Mesothelial cell of epicardium (in vitro differentiated cells): ENCODE measurements at regions not wholly inside any gene's neighbourhood (a gene's known extent, or its start where the extent isn't known, plus 50 kb on each side); places are given as distances from the start of the nearest gene placed in this dataset.
"Not testable (repeated sequence)": the region's sequence is repeated elsewhere in the genome, so short reads cannot be mapped to it uniquely, and the experiment has no call there.

Experiments used
- DNase-seq, 2 experiments: peaks; one replicate each; pipeline ENCODE4 v3.0.0; 2021; ENCODE audit warnings: low spot score in 2 of 2; ENCODE audit not compliant: unreplicated experiment in 2 of 2
- H3K27ac Mint-ChIP-seq: 2 replicates; pipeline ENCODE4 v1.8.0; 2021; ENCODE audit warnings: mixed read lengths
- H3K27me3 Mint-ChIP-seq: 2 replicates; pipeline ENCODE4 v1.8.0; 2021; ENCODE audit warnings: low read depth, mixed read lengths
- H3K36me3 Mint-ChIP-seq: 2 replicates; pipeline ENCODE4 v1.8.0; 2021; ENCODE audit warnings: mixed read lengths
- H3K4me1 Mint-ChIP-seq: 2 replicates; pipeline ENCODE4 v1.8.0; 2021; ENCODE audit warnings: mixed read lengths
- H3K4me3 Mint-ChIP-seq: 2 replicates; pipeline ENCODE4 v1.8.0; 2021; ENCODE audit warnings: mild to moderate bottlenecking, moderate library complexity, mixed read lengths
- H3K9me3 Mint-ChIP-seq: 2 replicates; pipeline ENCODE4 v1.8.0; 2021; ENCODE audit warnings: mixed read lengths
- TF ChIP-seq, protein P1 (sequence below): fragments of 200-600 bp; sonication (generic); IDR thresholded peaks from one replicate; pipeline ENCODE4 v1.5.0; 2021; ENCODE audit warnings: antibody characterized with exemption; ENCODE audit not compliant: unreplicated experiment

DNA sequence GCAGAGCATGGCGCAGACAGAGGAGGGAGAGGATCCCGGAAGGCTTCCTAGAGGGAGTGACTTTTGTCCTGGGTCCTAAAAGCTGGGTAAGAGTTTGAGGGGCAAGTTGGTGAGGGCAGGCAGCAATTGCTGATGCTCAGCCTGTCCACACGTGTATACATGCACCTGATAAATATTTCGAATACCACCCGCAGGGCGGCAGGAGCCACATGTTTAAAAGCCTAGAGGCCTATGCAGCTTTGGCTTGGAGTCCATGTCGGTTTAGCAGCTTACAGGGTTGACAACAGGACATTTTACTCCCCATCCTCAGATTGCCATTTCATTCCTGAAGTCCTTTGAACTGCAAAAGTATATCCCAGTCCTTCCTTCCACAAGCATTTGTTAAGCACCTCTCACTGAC lies 99.1 kb downstream of the KATNIP start:
- Mint-ChIP-seq H3K36me3 (peaks cover 1% of the 10 kb centered on the region), H3K27me3 (no peaks in the 10 kb centered on the region), H3K27ac (peak overlapping the region; percentile 79), H3K4me3 (no peak overlapping the region), H3K9me3 (no peaks in the 10 kb centered on the region), H3K4me1 (peaks cover 35% of the 10 kb centered on the region)
- TF ChIP-seq, protein P1, sequence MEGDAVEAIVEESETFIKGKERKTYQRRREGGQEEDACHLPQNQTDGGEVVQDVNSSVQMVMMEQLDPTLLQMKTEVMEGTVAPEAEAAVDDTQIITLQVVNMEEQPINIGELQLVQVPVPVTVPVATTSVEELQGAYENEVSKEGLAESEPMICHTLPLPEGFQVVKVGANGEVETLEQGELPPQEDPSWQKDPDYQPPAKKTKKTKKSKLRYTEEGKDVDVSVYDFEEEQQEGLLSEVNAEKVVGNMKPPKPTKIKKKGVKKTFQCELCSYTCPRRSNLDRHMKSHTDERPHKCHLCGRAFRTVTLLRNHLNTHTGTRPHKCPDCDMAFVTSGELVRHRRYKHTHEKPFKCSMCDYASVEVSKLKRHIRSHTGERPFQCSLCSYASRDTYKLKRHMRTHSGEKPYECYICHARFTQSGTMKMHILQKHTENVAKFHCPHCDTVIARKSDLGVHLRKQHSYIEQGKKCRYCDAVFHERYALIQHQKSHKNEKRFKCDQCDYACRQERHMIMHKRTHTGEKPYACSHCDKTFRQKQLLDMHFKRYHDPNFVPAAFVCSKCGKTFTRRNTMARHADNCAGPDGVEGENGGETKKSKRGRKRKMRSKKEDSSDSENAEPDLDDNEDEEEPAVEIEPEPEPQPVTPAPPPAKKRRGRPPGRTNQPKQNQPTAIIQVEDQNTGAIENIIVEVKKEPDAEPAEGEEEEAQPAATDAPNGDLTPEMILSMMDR: no peak
- DNase-seq: no peak

- TF ChIP-seq, protein P1: no peak
- Mint-ChIP-seq H3K4me3 (no peak overlapping the region), H3K4me1 (peaks cover 31% of the 10 kb centered on the region), H3K27ac (peak overlapping the region; percentile 90), H3K9me3 (no peaks in the 10 kb centered on the region), H3K36me3 (peaks cover 1% of the 10 kb centered on the region), H3K27me3 (no peaks in the 10 kb centered on the region)
- DNase-seq: no peak
These were observed 100.2 kb downstream of the KATNIP start for GRCh38 chr16:27650073-27650701.

GRCh38 chr16:27651301-27651700 lies 101.4 kb downstream of the KATNIP start:
- H3K4me1 Mint-ChIP-seq: peaks cover 31% of the 10 kb centered on the region

DNA sequence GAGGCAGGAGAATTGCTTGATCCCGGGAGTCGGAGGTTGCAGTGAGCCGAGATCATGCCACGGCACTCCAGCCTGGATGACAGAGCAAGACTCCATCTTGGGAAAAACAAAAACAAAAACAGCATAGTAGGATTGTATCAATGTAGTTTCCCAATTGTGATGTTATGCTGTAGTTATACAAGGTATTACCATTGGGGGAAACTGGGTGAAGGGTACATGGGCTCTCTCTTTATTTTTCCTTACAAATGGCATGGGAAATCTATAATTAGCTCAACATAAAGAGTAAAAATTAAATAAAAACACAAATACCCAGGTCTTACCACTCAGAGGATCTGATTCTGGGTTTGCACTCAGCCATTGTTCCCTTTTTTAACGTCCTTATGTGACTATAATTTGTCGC lies 107.9 kb downstream of the KATNIP start:
- Mint-ChIP-seq H3K27me3 (no peaks in the 10 kb centered on the region), H3K4me3 (no peak overlapping the region), H3K9me3 (peaks cover 5% of the 10 kb centered on the region), H3K27ac (no peak overlapping the region), H3K36me3 (peaks cover 15% of the 10 kb centered on the region), H3K4me1 (no peaks in the 10 kb centered on the region)
- TF ChIP-seq, protein P1: no peak
- DNase-seq: no peak

More at GRCh38 chr16:27651301-27651700, 101.4 kb downstream of the KATNIP start:
- H3K27ac Mint-ChIP-seq: peak overlapping the region; percentile 90
- H3K9me3 Mint-ChIP-seq: no peaks in the 10 kb centered on the region
- no peak for DNase-seq
- TF ChIP-seq, protein P1: no peak
- H3K36me3 Mint-ChIP-seq: peaks cover 6% of the 10 kb centered on the region
- no peaks in the 10 kb centered on the region for H3K27me3 Mint-ChIP-seq
- no peak overlapping the region for H3K4me3 Mint-ChIP-seq

DNA sequence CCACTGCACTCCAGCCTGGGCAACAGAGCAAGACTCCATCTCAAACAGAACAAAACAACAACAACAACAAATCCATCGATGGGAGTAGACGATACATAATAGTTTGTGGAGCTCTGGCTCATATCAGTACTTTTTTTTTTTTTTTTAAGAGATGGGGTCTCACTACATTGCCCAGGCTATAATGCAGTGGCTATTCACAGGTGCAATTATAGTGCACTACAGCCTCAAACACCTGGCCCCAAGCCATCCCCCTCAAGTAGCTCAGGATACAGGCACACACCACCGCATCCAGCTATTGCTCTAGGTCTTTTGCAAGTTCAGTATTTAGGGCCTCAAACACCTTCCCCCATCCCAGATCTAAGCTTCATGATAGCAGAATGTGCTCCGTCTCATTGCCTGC lies 110.6 kb downstream of the KATNIP start:
- Mint-ChIP-seq H3K27ac (no peak overlapping the region), H3K27me3 (no peaks in the 10 kb centered on the region), H3K4me1 (peaks cover 3% of the 10 kb centered on the region), H3K4me3 (no peak overlapping the region), H3K36me3 (peaks cover 16% of the 10 kb centered on the region), H3K9me3 (peaks cover 5% of the 10 kb centered on the region)
- no peak for DNase-seq
- TF ChIP-seq, protein P1: no peak

GRCh38 chr16:27663235-27663634 lies 113.3 kb downstream of the KATNIP start:
- H3K27ac Mint-ChIP-seq, H3K4me1 Mint-ChIP-seq, DNase-seq, H3K9me3 Mint-ChIP-seq, H3K4me3 Mint-ChIP-seq, H3K27me3 Mint-ChIP-seq: not testable (repeated sequence)
- peaks cover 19% of the 10 kb centered on the region for H3K36me3 Mint-ChIP-seq
